Keratinocyte (primary cell): ENCODE measurements at regions not wholly inside any gene's neighbourhood (a gene's known extent, or its start where the extent isn't known, plus 50 kb on each side); places are given as distances from the start of the nearest gene placed in this dataset.

Experiments used
- EZH2 ChIP-seq: IDR thresholded peaks from one replicate; pipeline ENCODE4 v1.6.1; 2012; ENCODE audit warnings: inconsistent platforms, mild to moderate bottlenecking, low read length, moderate library complexity
- TF ChIP-seq, protein P1 (sequence below), 3 experiments: IDR thresholded peaks in 1 of 3; conservative IDR thresholded peaks in 1 of 3; optimal IDR thresholded peaks in 1 of 3; 2 replicates in 2 of 3; 3 replicates in 1 of 3; pipeline versions ENCODE3 to v1.5.1; 2011; ENCODE audit warnings: low read length in 3 of 3, mild to moderate bottlenecking in 3 of 3, moderate library complexity in 2 of 3, control low read depth in 1 of 3, inconsistent platforms in 1 of 3; ENCODE audit not compliant: insufficient read depth in 2 of 3; ENCODE audit errors: extremely low read depth in 1 of 3

DNA sequence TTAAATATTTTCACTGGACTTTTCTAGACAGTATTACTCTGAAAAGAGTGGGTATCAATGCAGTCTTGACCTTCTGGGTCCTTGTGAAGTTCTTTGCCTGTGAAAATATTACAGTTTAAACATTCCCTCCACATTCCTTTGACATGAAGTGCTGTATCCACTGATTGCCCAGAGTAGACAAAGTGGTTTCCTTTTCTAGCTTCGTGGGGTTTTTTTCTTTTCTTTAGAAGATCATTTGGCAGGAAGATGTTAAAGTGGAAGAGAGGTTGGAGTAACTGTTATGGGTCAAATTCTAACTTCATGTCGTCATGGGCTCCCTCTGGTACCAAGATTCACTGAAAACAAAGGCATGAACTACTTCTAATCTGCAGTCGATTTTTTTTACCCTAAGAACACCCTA lies 496.9 kb downstream of the EPHA4 start:
- TF ChIP-seq, protein P1, sequence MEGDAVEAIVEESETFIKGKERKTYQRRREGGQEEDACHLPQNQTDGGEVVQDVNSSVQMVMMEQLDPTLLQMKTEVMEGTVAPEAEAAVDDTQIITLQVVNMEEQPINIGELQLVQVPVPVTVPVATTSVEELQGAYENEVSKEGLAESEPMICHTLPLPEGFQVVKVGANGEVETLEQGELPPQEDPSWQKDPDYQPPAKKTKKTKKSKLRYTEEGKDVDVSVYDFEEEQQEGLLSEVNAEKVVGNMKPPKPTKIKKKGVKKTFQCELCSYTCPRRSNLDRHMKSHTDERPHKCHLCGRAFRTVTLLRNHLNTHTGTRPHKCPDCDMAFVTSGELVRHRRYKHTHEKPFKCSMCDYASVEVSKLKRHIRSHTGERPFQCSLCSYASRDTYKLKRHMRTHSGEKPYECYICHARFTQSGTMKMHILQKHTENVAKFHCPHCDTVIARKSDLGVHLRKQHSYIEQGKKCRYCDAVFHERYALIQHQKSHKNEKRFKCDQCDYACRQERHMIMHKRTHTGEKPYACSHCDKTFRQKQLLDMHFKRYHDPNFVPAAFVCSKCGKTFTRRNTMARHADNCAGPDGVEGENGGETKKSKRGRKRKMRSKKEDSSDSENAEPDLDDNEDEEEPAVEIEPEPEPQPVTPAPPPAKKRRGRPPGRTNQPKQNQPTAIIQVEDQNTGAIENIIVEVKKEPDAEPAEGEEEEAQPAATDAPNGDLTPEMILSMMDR (optimal IDR thresholded peaks at IDR 0.05 in 1 of 3, IDR thresholded peaks at IDR 0.05 in 1 of 3, conservative IDR thresholded peaks at IDR 0.05 in 1 of 3; ENCODE audit: extremely low read depth in 1 of 3, insufficient read depth in 2 of 3, low read length in 3 of 3) = no peak
- TF ChIP-seq EZH2 = no peak
